Transverse colon (tissue), 4 donors: ENCODE measurements at regions not wholly inside any gene's neighbourhood (a gene's known extent, or its start where the extent isn't known, plus 50 kb on each side); places are given as distances from the start of the nearest gene placed in this dataset.

Experiments
- DNase-seq: peaks from one replicate; pipeline ENCODE4 v3.0.0-alpha.2; 2019
- H3K27ac ChIP-seq, 4 donors: fragments of 200-600 bp; sonication (generic); 2 replicates each; pipeline ENCODE4 v1.5.1; 2016 to 2018; ENCODE audit warnings: inconsistent platforms in 4 of 4
- H3K27me3 ChIP-seq: fragments of 200-600 bp; sonication (generic); 2 replicates; pipeline ENCODE4 v1.5.1; 2017; ENCODE audit warnings: inconsistent platforms
- H3K36me3 ChIP-seq, 4 donors: fragments of 200-600 bp; sonication (generic); 2 replicates each; pipeline ENCODE4 v1.5.1; 2017 to 2019; ENCODE audit warnings: inconsistent platforms in 4 of 4
- H3K4me1 ChIP-seq, 4 donors: fragments of 200-600 bp; sonication (generic); 2 replicates each; pipeline ENCODE4 v1.5.1; 2017 to 2020; ENCODE audit warnings: inconsistent platforms in 4 of 4
- H3K4me3 ChIP-seq, 4 donors: fragments of 200-600 bp; sonication (generic); 1 replicate in 1 of 4; 2 replicates in 3 of 4; pipeline versions ENCODE4 v1.5.1 to v1.6.1; 2017 to 2019; ENCODE audit warnings: inconsistent platforms in 4 of 4
- H3K9me3 ChIP-seq, 2 donors: fragments of 200-600 bp; sonication (generic); 2 replicates each; pipeline ENCODE4 v1.5.1; 2017 to 2019; ENCODE audit warnings: inconsistent platforms in 2 of 2
- EP300 ChIP-seq: sonication (generic); formaldehyde crosslinking; IDR thresholded peaks from one replicate; pipeline ENCODE4 v1.6.1; 2017; ENCODE audit warnings: antibody characterized with exemption, low read depth
- POLR2A ChIP-seq: fragments of 450-650 bp; IDR thresholded peaks from one replicate; pipeline ENCODE4 v1.6.1; 2016; ENCODE audit warnings: antibody characterized with exemption, mild to moderate bottlenecking, moderate library complexity
- POLR2AphosphoS5 ChIP-seq, 3 donors: sonication (generic); formaldehyde crosslinking; IDR thresholded peaks; one replicate each; pipeline ENCODE4 v1.6.1; 2016; ENCODE audit warnings: antibody characterized with exemption in 3 of 3
- WGBS, 2 donors: methylation state at CpG; one replicate each; pipeline ENCODE4 v1.1.5; 2018; ENCODE audit warnings: low coverage in 1 of 2; 5-methylcytosine and 5-hydroxymethylcytosine counted together
- in situ Hi-C, 4 donors: fragments of 200-750 bp; cut with MboI; loops; one replicate each; pipeline versions ENCODE4 v1.15.0 to v1.15.1; 2017; ENCODE audit warnings: low sequenced_read_pairs in 3 of 4, low pct_ligation_motif_present in 1 of 4, low pct_unique_long_range_greater_than_20kb in 1 of 4
- intact Hi-C: fragments of 100-400 bp; cut with DNase I; formaldehyde crosslinking; loops from one replicate; pipeline ENCODE4 v1.15.1; 2023; ENCODE audit warnings: low total_unique reads
- TF ChIP-seq, protein P1 (sequence below), 5 experiments: fragments of 200-600 bp in 3 of 5; fragments of 450-650 bp in 2 of 5; sonication (generic) in 3 of 5; IDR thresholded peaks; 1 replicate in 2 of 5; 2 replicates in 3 of 5; pipeline ENCODE4 v1.5.1; 2016 to 2017; ENCODE audit warnings: antibody characterized with exemption in 5 of 5, inconsistent platforms in 3 of 5, mild to moderate bottlenecking in 2 of 5, moderate library complexity in 1 of 5

GRCh38 chr4:3711183-3712111, 54.7 kb upstream of the ADRA2C start:
- Histone ChIP-seq H3K4me1 (no peaks in the 10 kb centered on the region), H3K9me3 (no peaks in the 10 kb centered on the region), H3K36me3 (no peaks in the 10 kb centered on the region), H3K4me3 (no peak overlapping the region), H3K27me3 (no peaks in the 10 kb centered on the region), H3K27ac (no peak overlapping the region)
- intact Hi-C loops (no loop called here), in situ Hi-C loops (no loop called here)
- TF ChIP-seq, protein P1, sequence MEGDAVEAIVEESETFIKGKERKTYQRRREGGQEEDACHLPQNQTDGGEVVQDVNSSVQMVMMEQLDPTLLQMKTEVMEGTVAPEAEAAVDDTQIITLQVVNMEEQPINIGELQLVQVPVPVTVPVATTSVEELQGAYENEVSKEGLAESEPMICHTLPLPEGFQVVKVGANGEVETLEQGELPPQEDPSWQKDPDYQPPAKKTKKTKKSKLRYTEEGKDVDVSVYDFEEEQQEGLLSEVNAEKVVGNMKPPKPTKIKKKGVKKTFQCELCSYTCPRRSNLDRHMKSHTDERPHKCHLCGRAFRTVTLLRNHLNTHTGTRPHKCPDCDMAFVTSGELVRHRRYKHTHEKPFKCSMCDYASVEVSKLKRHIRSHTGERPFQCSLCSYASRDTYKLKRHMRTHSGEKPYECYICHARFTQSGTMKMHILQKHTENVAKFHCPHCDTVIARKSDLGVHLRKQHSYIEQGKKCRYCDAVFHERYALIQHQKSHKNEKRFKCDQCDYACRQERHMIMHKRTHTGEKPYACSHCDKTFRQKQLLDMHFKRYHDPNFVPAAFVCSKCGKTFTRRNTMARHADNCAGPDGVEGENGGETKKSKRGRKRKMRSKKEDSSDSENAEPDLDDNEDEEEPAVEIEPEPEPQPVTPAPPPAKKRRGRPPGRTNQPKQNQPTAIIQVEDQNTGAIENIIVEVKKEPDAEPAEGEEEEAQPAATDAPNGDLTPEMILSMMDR (IDR thresholded peaks at IDR 0.05): no peak
- TF ChIP-seq EP300: no peak
- WGBS, 2 donors: 71% methylated on average over 35 of the region's 35 CpGs; no CpG with 5 or more reads in 1 of the 2 donors
- DNase-seq: no peak

DNA sequence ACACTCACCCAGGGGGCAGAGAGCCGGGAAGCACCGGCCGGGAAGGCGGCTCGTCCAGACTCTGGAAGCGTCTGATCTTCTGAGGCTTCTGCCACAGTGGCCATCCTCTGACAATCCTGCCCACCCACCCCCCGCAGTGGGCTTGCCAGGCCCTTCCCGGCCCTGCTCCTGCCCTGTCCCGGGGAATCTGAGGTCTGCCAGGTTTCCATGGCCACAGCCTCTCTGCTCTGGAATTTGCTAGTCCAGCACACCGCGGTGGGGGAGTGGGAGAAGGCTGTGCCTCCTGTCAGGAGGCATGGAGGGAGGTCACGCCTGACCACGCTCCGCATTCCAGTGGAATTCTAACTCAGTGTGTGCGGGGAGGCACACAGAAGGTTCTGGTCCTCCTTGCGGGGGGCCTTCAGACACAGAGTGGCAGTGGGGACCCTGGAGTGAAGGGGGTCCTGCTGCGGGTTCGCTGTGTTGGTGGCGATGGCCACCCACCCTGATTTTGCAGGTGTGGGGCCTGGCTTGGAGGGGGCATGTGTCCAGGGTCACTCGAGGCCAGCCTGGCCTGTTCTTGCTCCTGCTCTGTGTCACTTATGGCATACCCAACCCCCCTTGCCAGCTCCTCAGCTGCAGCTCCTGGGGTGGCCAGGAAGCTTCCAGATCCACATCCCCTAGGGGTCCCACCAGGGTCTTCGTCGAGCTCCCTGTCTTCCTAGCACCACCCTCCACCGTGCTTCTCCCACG, 55.6 kb upstream of the ADRA2C start:
- Histone ChIP-seq H3K36me3 (no peaks in the 10 kb centered on the region), H3K9me3 (no peaks in the 10 kb centered on the region), H3K4me1 (no peaks in the 10 kb centered on the region), H3K27ac (no peak overlapping the region), H3K27me3 (no peaks in the 10 kb centered on the region), H3K4me3 (no peak overlapping the region)
- intact Hi-C loops: no loop called here
- DNase-seq: no peak
- TF ChIP-seq POLR2A (no peak), EP300 (no peak), POLR2AphosphoS5 (IDR thresholded peaks at IDR 0.05) (no peak)
- TF ChIP-seq, protein P1 (IDR thresholded peaks at IDR 0.05): no peak
- in situ Hi-C loops: no loop called here
- WGBS, 2 donors: 70% methylated on average over 21 of the region's 24 CpGs; no CpG with 5 or more reads in 1 of the 2 donors

DNA sequence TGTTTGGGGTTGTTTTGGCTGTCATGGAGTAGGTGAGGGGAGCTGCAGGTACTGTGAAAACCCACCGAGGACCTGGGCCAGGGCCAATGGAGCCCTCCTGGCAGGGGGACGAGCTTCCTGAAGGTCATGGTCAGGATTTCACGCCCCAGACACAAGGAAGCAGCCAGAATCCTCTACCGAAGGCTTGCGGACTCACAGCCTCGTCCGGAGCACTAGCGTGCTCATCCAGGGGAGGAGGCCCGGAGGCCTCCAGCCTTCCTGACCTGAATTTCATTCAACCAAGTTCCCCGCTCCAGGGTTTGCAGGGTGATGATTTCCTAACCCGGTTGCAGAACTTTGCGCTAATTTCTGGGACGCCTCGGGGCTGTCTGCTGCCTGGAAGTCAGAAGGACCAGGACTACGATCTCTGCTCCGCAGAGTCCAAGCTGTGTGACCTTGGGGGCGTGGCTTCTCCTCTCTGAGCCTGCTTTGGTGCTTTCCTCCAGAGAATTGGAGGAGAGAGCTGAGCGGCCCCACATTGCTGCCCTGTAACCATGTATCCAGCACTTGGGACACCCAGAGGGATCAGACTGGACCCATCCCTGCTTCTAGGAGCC, 56.2 kb upstream of the ADRA2C start:
- Histone ChIP-seq H3K36me3 (no peaks in the 10 kb centered on the region), H3K9me3 (no peaks in the 10 kb centered on the region), H3K4me1 (no peaks in the 10 kb centered on the region), H3K27me3 (no peaks in the 10 kb centered on the region), H3K27ac (no peak overlapping the region), H3K4me3 (no peak overlapping the region)
- in situ Hi-C loops (no loop called here), intact Hi-C loops (no loop called here)
- no peak for DNase-seq
- 83% methylated on average over 18 of the region's 18 CpGs; no CpG with 5 or more reads in 1 of the 2 donors for WGBS, 2 donors
- TF ChIP-seq POLR2A: no peak
- no peak for TF ChIP-seq POLR2AphosphoS5 (IDR thresholded peaks at IDR 0.05)
- no peak for TF ChIP-seq EP300
- TF ChIP-seq, protein P1 (IDR thresholded peaks at IDR 0.05): no peak
